ENCODE measurements at regions not wholly inside any gene's neighbourhood (a gene's known extent, or its start where the extent isn't known, plus 50 kb on each side); places are given as distances from the start of the nearest gene placed in this dataset.

- no peak for TF ChIP-seq CTCF (IDR thresholded peaks at IDR 0.05; ENCODE audit: extremely low read depth, missing control alignments)
- DNase-seq (ENCODE audit: low spot score), result no peak
These were observed 497.1 kb upstream of the KLHL29 start for GRCh38 chr2:22887845-22888244.

- no peak for TF ChIP-seq CTCF (IDR thresholded peaks at IDR 0.05; ENCODE audit: extremely low read depth, missing control alignments)
- DNase-seq (ENCODE audit: low spot score), result no peak
These were observed 494.8 kb upstream of the KLHL29 start for GRCh38 chr2:22890132-22890531.

- no peak for TF ChIP-seq CTCF (IDR thresholded peaks at IDR 0.05; ENCODE audit: extremely low read depth, missing control alignments)
- DNase-seq (ENCODE audit: low spot score), result no peak
These were observed 491.0 kb upstream of the KLHL29 start for GRCh38 chr2:22893761-22894517.

GRCh38 chr2:22894761-22895160 lies 490.2 kb upstream of the KLHL29 start:
- DNase-seq (ENCODE audit: low spot score), result no peak
- no peak for TF ChIP-seq CTCF (IDR thresholded peaks at IDR 0.05; ENCODE audit: extremely low read depth, missing control alignments)

GRCh38 chr2:22897428-22897827 lies 487.6 kb upstream of the KLHL29 start:
- DNase-seq (ENCODE audit: low spot score), result no peak
- no peak for TF ChIP-seq CTCF (IDR thresholded peaks at IDR 0.05; ENCODE audit: extremely low read depth, missing control alignments)

GRCh38 chr2:22900674-22901073 lies 484.3 kb upstream of the KLHL29 start:
- no peak for DNase-seq (ENCODE audit: low spot score)
- TF ChIP-seq CTCF (IDR thresholded peaks at IDR 0.05; ENCODE audit: extremely low read depth, missing control alignments), result no peak

GRCh38 chr2:22901471-22902179 lies 483.4 kb upstream of the KLHL29 start:
- no peak for TF ChIP-seq CTCF (IDR thresholded peaks at IDR 0.05; ENCODE audit: extremely low read depth, missing control alignments)
- DNase-seq (ENCODE audit: low spot score), result no peak

Measured in GM20000 (cell line).